Neural crest cell (in vitro differentiated cells): ENCODE measurements at regions not wholly inside any gene's neighbourhood (a gene's known extent, or its start where the extent isn't known, plus 50 kb on each side); places are given as distances from the start of the nearest gene placed in this dataset.

Experiments
- DNase-seq: peaks from one replicate; pipeline ENCODE4 v3.0.0; 2021; ENCODE audit warnings: low read depth, mixed read lengths, low spot score
- H3K27ac Mint-ChIP-seq: one replicate; pipeline ENCODE4 v1.8.0; 2021; ENCODE audit warnings: mild to moderate bottlenecking, mixed read lengths; ENCODE audit not compliant: unreplicated experiment
- H3K27me3 Mint-ChIP-seq: 2 replicates; pipeline ENCODE4 v1.8.0; 2021; ENCODE audit warnings: low read depth, mild to moderate bottlenecking, mixed read lengths
- H3K36me3 Mint-ChIP-seq: 2 replicates; pipeline ENCODE4 v1.8.0; 2021; ENCODE audit warnings: low read depth, mild to moderate bottlenecking, mixed read lengths
- H3K4me1 Mint-ChIP-seq: 2 replicates; pipeline ENCODE4 v1.8.0; 2021; ENCODE audit warnings: mixed read lengths
- H3K4me3 Mint-ChIP-seq: one replicate; pipeline ENCODE4 v1.8.0; 2021; ENCODE audit warnings: mild to moderate bottlenecking, mixed read lengths
- H3K9me3 Mint-ChIP-seq: 2 replicates; pipeline ENCODE4 v1.8.0; 2021; ENCODE audit warnings: mixed read lengths
- CTCF ChIP-seq: fragments of 200-600 bp; sonication (generic); conservative IDR thresholded peaks from 2 replicates; pipeline ENCODE4 v1.5.0; 2021; ENCODE audit warnings: antibody characterized with exemption, mild to moderate bottlenecking

- TF ChIP-seq CTCF: no peak
These were observed 181.6 kb downstream of the CDC5L start for GRCh38 chr6:44569131-44569530.

GRCh38 chr6:44569931-44570385 lies 182.5 kb downstream of the CDC5L start:
- no peak for DNase-seq
- Mint-ChIP-seq H3K36me3 (no peaks in the 10 kb centered on the region), H3K4me3 (no peak overlapping the region), H3K27ac (no peak overlapping the region), H3K4me1 (no peaks in the 10 kb centered on the region), H3K27me3 (no peaks in the 10 kb centered on the region), H3K9me3 (no peaks in the 10 kb centered on the region)
- TF ChIP-seq CTCF: no peak

More at GRCh38 chr6:44569131-44569530, 181.6 kb downstream of the CDC5L start:
- Mint-ChIP-seq H3K4me1 (no peaks in the 10 kb centered on the region), H3K27ac (no peak overlapping the region), H3K27me3 (no peaks in the 10 kb centered on the region), H3K9me3 (no peaks in the 10 kb centered on the region), H3K4me3 (no peak overlapping the region), H3K36me3 (no peaks in the 10 kb centered on the region)
- DNase-seq: no peak

GRCh38 chr6:44571510-44571909 lies 184.0 kb downstream of the CDC5L start:
- Mint-ChIP-seq H3K36me3 (no peaks in the 10 kb centered on the region), H3K4me1 (no peaks in the 10 kb centered on the region), H3K27me3 (no peaks in the 10 kb centered on the region), H3K4me3 (no peak overlapping the region), H3K9me3 (no peaks in the 10 kb centered on the region), H3K27ac (no peak overlapping the region)
- no peak for DNase-seq
- TF ChIP-seq CTCF: no peak

GRCh38 chr6:44572346-44572745 lies 184.8 kb downstream of the CDC5L start:
- Mint-ChIP-seq H3K27ac (no peak overlapping the region), H3K27me3 (no peaks in the 10 kb centered on the region)

GRCh38 chr6:44575644-44576043 lies 188.1 kb downstream of the CDC5L start:
- H3K4me1 Mint-ChIP-seq: no peaks in the 10 kb centered on the region
- H3K27me3 Mint-ChIP-seq: no peaks in the 10 kb centered on the region
- no peaks in the 10 kb centered on the region for H3K9me3 Mint-ChIP-seq
- H3K4me3 Mint-ChIP-seq: no peak overlapping the region
- no peak for DNase-seq
- no peak for TF ChIP-seq CTCF
- H3K27ac Mint-ChIP-seq: no peak overlapping the region
- H3K36me3 Mint-ChIP-seq: no peaks in the 10 kb centered on the region

More at GRCh38 chr6:44572346-44572745, 184.8 kb downstream of the CDC5L start:
- H3K4me3 Mint-ChIP-seq: no peak overlapping the region
- no peaks in the 10 kb centered on the region for H3K9me3 Mint-ChIP-seq
- H3K4me1 Mint-ChIP-seq: no peaks in the 10 kb centered on the region
- no peak for DNase-seq
- H3K36me3 Mint-ChIP-seq: no peaks in the 10 kb centered on the region
- TF ChIP-seq CTCF: no peak
